BJ (cell line): ENCODE measurements at regions not wholly inside any gene's neighbourhood (a gene's known extent, or its start where the extent isn't known, plus 50 kb on each side); places are given as distances from the start of the nearest gene placed in this dataset.

Source experiments
- CTCF ChIA-PET: fragments of 350-600 bp; formaldehyde crosslinking; extraction: SDS; loops from one replicate; lab custom pipeline; 2021; ENCODE audit warnings: antibody characterized with exemption, inconsistent platforms; lab: Yijun Ruan, JAX
- POLR2A ChIA-PET: fragments of 300-600 bp; sonication (Branson Sonifier 250); formaldehyde crosslinking; extraction: SDS; loops from one replicate; lab custom pipeline; 2021; ENCODE audit warnings: antibody characterized with exemption; lab: Charles Lee
- DNase-seq: peaks from one replicate; pipeline ENCODE4 v3.0.0-alpha.2; 2011; ENCODE audit warnings: low read depth
- H3K27me3 ChIP-seq: 2 replicates; pipeline ENCODE4 v1.6.0; 2011; ENCODE audit warnings: low read length; ENCODE audit not compliant: control insufficient read depth, insufficient read depth
- H3K36me3 ChIP-seq: 2 replicates; pipeline ENCODE4 v1.5.1; 2011; ENCODE audit warnings: low read length; ENCODE audit not compliant: control insufficient read depth, insufficient read depth
- H3K4me3 ChIP-seq: 2 replicates; pipeline ENCODE4 v1.5.1; 2011; ENCODE audit warnings: low read depth, mild to moderate bottlenecking, control low read depth, low read length
- CTCF ChIP-seq: IDR thresholded peaks from 2 replicates; pipeline ENCODE4 v1.5.1; 2011; ENCODE audit warnings: low read depth, mild to moderate bottlenecking, control low read depth, inconsistent platforms, low read length, moderate library complexity; ENCODE audit not compliant: insufficient read depth

- Histone ChIP-seq H3K27me3 (no peaks in the 10 kb centered on the region), H3K36me3 (no peaks in the 10 kb centered on the region), H3K4me3 (no peak overlapping the region)
- CTCF ChIA-PET = interaction anchor here (0.7 kb wide), 1 partner anchor 240 kb away, joined by 3 read pairs; no protein-coding TSS in a partner anchor
- TF ChIP-seq CTCF = no peak
- POLR2A ChIA-PET = no interaction called here
- DNase-seq = peak; percentile 22
These were observed 504.9 kb downstream of the OMA1 start for GRCh38 chr1:58041621-58042020.

GRCh38 chr1:58038574-58038973 is 508.0 kb downstream of the OMA1 start:
- no peak for TF ChIP-seq CTCF
- ChIA-PET CTCF (interaction anchor here (1.2 kb wide), 1 partner anchor 1207 kb away, joined by 3 read pairs; no protein-coding TSS in a partner anchor), POLR2A (no interaction called here)
- no peak for DNase-seq
- Histone ChIP-seq H3K27me3 (no peaks in the 10 kb centered on the region), H3K36me3 (no peaks in the 10 kb centered on the region), H3K4me3 (no peak overlapping the region)

- Histone ChIP-seq H3K27me3 (no peaks in the 10 kb centered on the region), H3K36me3 (no peaks in the 10 kb centered on the region), H3K4me3 (no peak overlapping the region)
- peak; percentile 36; the same call in 1 of the 2 replicates for TF ChIP-seq CTCF
- CTCF ChIA-PET = no interaction called here
- no peak for DNase-seq
- POLR2A ChIA-PET = no interaction called here
These were observed 511.0 kb downstream of the OMA1 start for GRCh38 chr1:58035523-58035922.

- Histone ChIP-seq H3K36me3 (no peaks in the 10 kb centered on the region), H3K27me3 (no peaks in the 10 kb centered on the region), H3K4me3 (no peak overlapping the region)
- no peak for TF ChIP-seq CTCF
- DNase-seq = no peak
- ChIA-PET POLR2A (no interaction called here), CTCF (no interaction called here)
These were observed 513.2 kb downstream of the OMA1 start for GRCh38 chr1:58033311-58033710.

GRCh38 chr1:58032611-58033073 is 513.9 kb downstream of the OMA1 start:
- DNase-seq = no peak
- no peak overlapping the region for H3K4me3 ChIP-seq
- H3K36me3 ChIP-seq = no peaks in the 10 kb centered on the region
- no peaks in the 10 kb centered on the region for H3K27me3 ChIP-seq
- POLR2A ChIA-PET = no interaction called here
- CTCF ChIA-PET = no interaction called here
- no peak for TF ChIP-seq CTCF
